Activated naive CD8-positive, alpha-beta T cell treated with anti-CD3 and anti-CD28 coated beads, Interleukin-2, amount 50 U/mL, for 24 hours (primary cell): ENCODE measurements at regions not wholly inside any gene's neighbourhood (a gene's known extent, or its start where the extent isn't known, plus 50 kb on each side); places are given as distances from the start of the nearest gene placed in this dataset.

Source experiments
- ATAC-seq: fragments of 150-1000 bp; cut with Tn5 transposase; one replicate; pipeline ENCODE4 v1.10.0; 2021
- DNase-seq: peaks from one replicate; pipeline ENCODE4 v3.0.0; 2021
- H3K27ac Mint-ChIP-seq: one replicate; pipeline ENCODE4 v1.8.0; 2021; ENCODE audit warnings: mild to moderate bottlenecking, mixed read lengths
- H3K27me3 Mint-ChIP-seq: one replicate; pipeline ENCODE4 v1.8.0; 2021; ENCODE audit warnings: mixed read lengths
- H3K36me3 Mint-ChIP-seq: one replicate; pipeline ENCODE4 v1.8.0; 2021; ENCODE audit warnings: low read depth, mixed read lengths
- H3K4me1 Mint-ChIP-seq: one replicate; pipeline ENCODE4 v1.8.0; 2021; ENCODE audit warnings: mixed read lengths
- H3K4me3 Mint-ChIP-seq: one replicate; pipeline ENCODE4 v1.8.0; 2021; ENCODE audit warnings: mild to moderate bottlenecking, moderate library complexity, mixed read lengths
- H3K9me3 Mint-ChIP-seq: one replicate; pipeline ENCODE4 v1.8.0; 2021; ENCODE audit warnings: mixed read lengths

GRCh38 chr3:86815880-86816279 lies 175.1 kb downstream of the VGLL3 start:
- Mint-ChIP-seq H3K27ac (no peak overlapping the region), H3K4me3 (no peak overlapping the region), H3K4me1 (no peaks in the 10 kb centered on the region), H3K27me3 (no peaks in the 10 kb centered on the region), H3K9me3 (peaks cover 4% of the 10 kb centered on the region), H3K36me3 (no peaks in the 10 kb centered on the region)
- no peak for DNase-seq
- ATAC-seq, result no peak

- DNase-seq (no peak), ATAC-seq (no peak)
- Mint-ChIP-seq H3K4me3 (no peak overlapping the region), H3K36me3 (no peaks in the 10 kb centered on the region), H3K4me1 (no peaks in the 10 kb centered on the region), H3K27me3 (no peaks in the 10 kb centered on the region), H3K9me3 (no peaks in the 10 kb centered on the region), H3K27ac (no peak overlapping the region)
These were observed 175.9 kb downstream of the VGLL3 start for GRCh38 chr3:86814918-86815655.

- Mint-ChIP-seq H3K4me3 (no peak overlapping the region), H3K36me3 (no peaks in the 10 kb centered on the region), H3K9me3 (no peaks in the 10 kb centered on the region), H3K27me3 (no peaks in the 10 kb centered on the region), H3K27ac (no peak overlapping the region), H3K4me1 (no peaks in the 10 kb centered on the region)
- DNase-seq (no peak), ATAC-seq (no peak)
These were observed 176.6 kb downstream of the VGLL3 start for GRCh38 chr3:86814321-86814720.

- Mint-ChIP-seq H3K9me3 (peaks cover 10% of the 10 kb centered on the region), H3K4me1 (no peaks in the 10 kb centered on the region), H3K27ac (no peak overlapping the region), H3K27me3 (no peaks in the 10 kb centered on the region), H3K36me3 (no peaks in the 10 kb centered on the region), H3K4me3 (no peak overlapping the region)
- no peak for ATAC-seq
- DNase-seq, result no peak
These were observed 189.0 kb downstream of the VGLL3 start for GRCh38 chr3:86801921-86802320.

GRCh38 chr3:86801066-86801465 lies 189.9 kb downstream of the VGLL3 start:
- no peak overlapping the region for H3K27ac Mint-ChIP-seq
- DNase-seq, result no peak
- no peaks in the 10 kb centered on the region for H3K36me3 Mint-ChIP-seq
- ATAC-seq, result no peak
- no peaks in the 10 kb centered on the region for H3K4me1 Mint-ChIP-seq
- no peak overlapping the region for H3K4me3 Mint-ChIP-seq
- H3K9me3 Mint-ChIP-seq, result peaks cover 8% of the 10 kb centered on the region
- H3K27me3 Mint-ChIP-seq, result no peaks in the 10 kb centered on the region

- Mint-ChIP-seq H3K9me3 (peaks cover 4% of the 10 kb centered on the region), H3K27me3 (no peaks in the 10 kb centered on the region), H3K4me3 (no peak overlapping the region), H3K27ac (no peak overlapping the region), H3K36me3 (no peaks in the 10 kb centered on the region), H3K4me1 (no peaks in the 10 kb centered on the region)
- ATAC-seq (no peak), DNase-seq (no peak)
These were observed 190.8 kb downstream of the VGLL3 start for GRCh38 chr3:86800116-86800515.

GRCh38 chr3:86797946-86798345 lies 193.0 kb downstream of the VGLL3 start:
- Mint-ChIP-seq H3K27me3 (no peaks in the 10 kb centered on the region), H3K27ac (no peak overlapping the region), H3K36me3 (no peaks in the 10 kb centered on the region), H3K4me1 (no peaks in the 10 kb centered on the region), H3K9me3 (peaks cover 4% of the 10 kb centered on the region), H3K4me3 (no peak overlapping the region)
- ATAC-seq (no peak), DNase-seq (no peak)

GRCh38 chr3:86794361-86795065 lies 196.4 kb downstream of the VGLL3 start:
- H3K27ac Mint-ChIP-seq, result no peak overlapping the region
- no peaks in the 10 kb centered on the region for H3K4me1 Mint-ChIP-seq
- H3K4me3 Mint-ChIP-seq, result no peak overlapping the region
- peaks cover 4% of the 10 kb centered on the region for H3K9me3 Mint-ChIP-seq
- ATAC-seq, result no peak
- no peaks in the 10 kb centered on the region for H3K36me3 Mint-ChIP-seq
- DNase-seq, result no peak
- no peaks in the 10 kb centered on the region for H3K27me3 Mint-ChIP-seq

- H3K27ac Mint-ChIP-seq, result no peak overlapping the region
- DNase-seq (no peak), ATAC-seq (no peak)
- H3K36me3 Mint-ChIP-seq, result no peaks in the 10 kb centered on the region
- H3K4me1 Mint-ChIP-seq, result no peaks in the 10 kb centered on the region
- H3K27me3 Mint-ChIP-seq, result no peaks in the 10 kb centered on the region
- H3K9me3 Mint-ChIP-seq, result peaks cover 1% of the 10 kb centered on the region
- H3K4me3 Mint-ChIP-seq, result no peak overlapping the region
These were observed 197.2 kb downstream of the VGLL3 start for GRCh38 chr3:86793786-86794185.

GRCh38 chr3:86792316-86792715 lies 198.6 kb downstream of the VGLL3 start:
- H3K36me3 Mint-ChIP-seq, result no peaks in the 10 kb centered on the region
- no peaks in the 10 kb centered on the region for H3K4me1 Mint-ChIP-seq
- no peak for ATAC-seq
- H3K27me3 Mint-ChIP-seq, result no peaks in the 10 kb centered on the region
- DNase-seq, result no peak
- no peaks in the 10 kb centered on the region for H3K9me3 Mint-ChIP-seq
- no peak overlapping the region for H3K4me3 Mint-ChIP-seq
- H3K27ac Mint-ChIP-seq, result no peak overlapping the region

- no peak for ATAC-seq
- DNase-seq, result no peak
- H3K27ac Mint-ChIP-seq, result no peak overlapping the region
These were observed 199.9 kb downstream of the VGLL3 start for GRCh38 chr3:86790884-86791549.

GRCh38 chr3:86788371-86788770 lies 202.6 kb downstream of the VGLL3 start:
- Mint-ChIP-seq H3K27ac (no peak overlapping the region), H3K36me3 (no peaks in the 10 kb centered on the region), H3K4me3 (no peak overlapping the region), H3K9me3 (no peaks in the 10 kb centered on the region), H3K27me3 (no peaks in the 10 kb centered on the region), H3K4me1 (no peaks in the 10 kb centered on the region)
- ATAC-seq (no peak), DNase-seq (no peak)

More at GRCh38 chr3:86790884-86791549, 199.9 kb downstream of the VGLL3 start:
- Mint-ChIP-seq H3K36me3 (no peaks in the 10 kb centered on the region), H3K9me3 (no peaks in the 10 kb centered on the region), H3K4me1 (no peaks in the 10 kb centered on the region), H3K27me3 (no peaks in the 10 kb centered on the region), H3K4me3 (no peak overlapping the region)

GRCh38 chr3:86787091-86787490 lies 203.9 kb downstream of the VGLL3 start:
- DNase-seq (no peak), ATAC-seq (no peak)
- Mint-ChIP-seq H3K4me1 (no peaks in the 10 kb centered on the region), H3K27ac (no peak overlapping the region), H3K4me3 (no peak overlapping the region), H3K36me3 (no peaks in the 10 kb centered on the region), H3K27me3 (no peaks in the 10 kb centered on the region), H3K9me3 (no peaks in the 10 kb centered on the region)

- no peak overlapping the region for H3K27ac Mint-ChIP-seq
- DNase-seq (no peak), ATAC-seq (no peak)
- no peaks in the 10 kb centered on the region for H3K36me3 Mint-ChIP-seq
- no peaks in the 10 kb centered on the region for H3K9me3 Mint-ChIP-seq
- H3K4me3 Mint-ChIP-seq, result no peak overlapping the region
- H3K27me3 Mint-ChIP-seq, result no peaks in the 10 kb centered on the region
- no peaks in the 10 kb centered on the region for H3K4me1 Mint-ChIP-seq
These were observed 205.6 kb downstream of the VGLL3 start for GRCh38 chr3:86785386-86785785.

GRCh38 chr3:86782866-86783265 lies 208.1 kb downstream of the VGLL3 start:
- no peaks in the 10 kb centered on the region for H3K27me3 Mint-ChIP-seq
- no peaks in the 10 kb centered on the region for H3K36me3 Mint-ChIP-seq

More at GRCh38 chr3:86782866-86783265, 208.1 kb downstream of the VGLL3 start:
- no peaks in the 10 kb centered on the region for H3K4me1 Mint-ChIP-seq
- ATAC-seq (no peak), DNase-seq (no peak)
- no peak overlapping the region for H3K27ac Mint-ChIP-seq
- H3K4me3 Mint-ChIP-seq, result no peak overlapping the region
- no peaks in the 10 kb centered on the region for H3K9me3 Mint-ChIP-seq
